ENCODE measurements at regions not wholly inside any gene's neighbourhood (a gene's known extent, or its start where the extent isn't known, plus 50 kb on each side); places are given as distances from the start of the nearest gene placed in this dataset.

DNA sequence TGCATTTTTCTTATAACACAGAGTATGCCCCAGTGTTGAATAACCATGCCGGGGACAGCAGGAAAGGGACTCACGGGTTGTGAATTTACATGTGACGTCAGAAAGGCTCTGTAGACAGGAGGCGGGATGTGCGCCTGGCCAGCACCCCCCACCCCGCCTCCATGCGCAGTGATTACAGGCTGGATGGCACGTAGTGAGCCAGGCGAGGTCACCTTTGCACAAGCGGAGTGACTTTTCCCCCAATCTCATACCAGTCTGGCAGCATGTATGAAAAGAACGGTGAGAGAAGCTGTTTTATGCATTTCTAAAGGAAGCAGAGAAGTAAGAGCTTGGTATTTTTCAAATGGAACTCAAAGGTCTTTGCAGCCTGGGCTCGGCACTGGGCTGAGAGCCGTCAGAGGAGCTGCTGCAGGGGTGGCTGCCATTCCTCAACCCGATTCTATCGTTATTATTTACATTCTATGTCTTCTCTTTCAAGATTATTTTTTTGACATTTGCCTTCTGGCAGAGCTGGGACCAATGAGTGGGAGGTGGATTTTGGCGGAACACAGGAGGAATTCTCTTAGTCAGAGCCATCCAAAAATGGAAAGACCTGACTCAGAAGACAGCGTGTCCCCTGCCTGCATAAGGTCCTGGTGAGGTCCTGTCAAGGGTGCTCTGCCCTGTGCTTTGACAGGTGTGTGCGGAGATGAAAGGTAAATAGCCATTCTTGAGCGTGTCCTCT lies 115.6 kb upstream of the SLC45A1 start (continued):
- TF ChIP-seq HNRNPH1 (optimal IDR thresholded peaks at IDR 0.05; ENCODE audit: low read depth, low read length) = no peak
- TF ChIP-seq NKX3-1 (CRISPR knock-in tag; IDR thresholded peaks at IDR 0.05) = no peak
- TF ChIP-seq KDM1A (CRISPR knock-in tag; IDR thresholded peaks at IDR 0.05) = no peak
- TF ChIP-seq, protein P1, sequence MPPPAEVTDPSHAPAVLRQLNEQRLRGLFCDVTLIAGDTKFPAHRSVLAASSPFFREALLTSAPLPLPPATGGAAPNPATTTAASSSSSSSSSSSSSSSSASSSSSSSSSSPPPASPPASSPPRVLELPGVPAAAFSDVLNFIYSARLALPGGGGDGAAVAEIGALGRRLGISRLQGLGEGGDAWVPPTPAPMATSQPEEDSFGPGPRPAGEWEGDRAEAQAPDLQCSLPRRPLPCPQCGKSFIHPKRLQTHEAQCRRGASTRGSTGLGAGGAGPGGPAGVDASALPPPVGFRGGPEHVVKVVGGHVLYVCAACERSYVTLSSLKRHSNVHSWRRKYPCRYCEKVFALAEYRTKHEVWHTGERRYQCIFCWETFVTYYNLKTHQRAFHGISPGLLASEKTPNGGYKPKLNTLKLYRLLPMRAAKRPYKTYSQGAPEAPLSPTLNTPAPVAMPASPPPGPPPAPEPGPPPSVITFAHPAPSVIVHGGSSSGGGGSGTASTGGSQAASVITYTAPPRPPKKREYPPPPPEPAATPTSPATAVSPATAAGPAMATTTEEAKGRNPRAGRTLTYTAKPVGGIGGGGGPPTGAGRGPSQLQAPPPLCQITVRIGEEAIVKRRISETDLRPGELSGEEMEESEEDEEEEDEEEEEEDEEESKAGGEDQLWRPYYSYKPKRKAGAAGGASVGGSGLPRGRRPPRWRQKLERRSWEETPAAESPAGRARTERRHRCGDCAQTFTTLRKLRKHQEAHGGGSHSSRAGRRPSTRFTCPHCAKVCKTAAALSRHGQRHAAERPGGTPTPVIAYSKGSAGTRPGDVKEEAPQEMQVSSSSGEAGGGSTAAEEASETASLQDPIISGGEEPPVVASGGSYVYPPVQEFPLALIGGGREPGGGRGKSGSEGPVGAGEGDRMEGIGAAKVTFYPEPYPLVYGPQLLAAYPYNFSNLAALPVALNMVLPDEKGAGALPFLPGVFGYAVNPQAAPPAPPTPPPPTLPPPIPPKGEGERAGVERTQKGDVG (CRISPR knock-in tag; IDR thresholded peaks at IDR 0.05; ENCODE audit: borderline replicate concordance) = no peak
- TF ChIP-seq ZNF296 (CRISPR knock-in tag; conservative IDR thresholded peaks at IDR 0.05) = no peak
- TF ChIP-seq FOXK2 (IDR thresholded peaks at IDR 0.05) = no peak
- no peak for TF ChIP-seq SOX6 (IDR thresholded peaks at IDR 0.05)
- peak; percentile 30; the same call in 1 of the 2 replicates for TF ChIP-seq SOX6 (CRISPR knock-in tag; IDR thresholded peaks at IDR 0.05)
- TF ChIP-seq TAF1 (CRISPR knock-in tag; IDR thresholded peaks at IDR 0.05) = 0 out of 2 replicates have a peak, but pooled peaks have one; percentile 4
- TF ChIP-seq TMF1 (CRISPR knock-in tag; IDR thresholded peaks at IDR 0.05; ENCODE audit: low read depth) = no peak
- no peak for TF ChIP-seq ZNF207 (IDR thresholded peaks at IDR 0.05; ENCODE audit: borderline replicate concordance)
- peak; percentile 68; the same call in 1 of the 2 replicates for TF ChIP-seq ZNF609 (CRISPR knock-in tag; IDR thresholded peaks at IDR 0.05; ENCODE audit: borderline replicate concordance)
- TF ChIP-seq ZNF329 (CRISPR knock-in tag; IDR thresholded peaks at IDR 0.05; ENCODE audit: low read depth) = no peak
- TF ChIP-seq, protein P2, sequence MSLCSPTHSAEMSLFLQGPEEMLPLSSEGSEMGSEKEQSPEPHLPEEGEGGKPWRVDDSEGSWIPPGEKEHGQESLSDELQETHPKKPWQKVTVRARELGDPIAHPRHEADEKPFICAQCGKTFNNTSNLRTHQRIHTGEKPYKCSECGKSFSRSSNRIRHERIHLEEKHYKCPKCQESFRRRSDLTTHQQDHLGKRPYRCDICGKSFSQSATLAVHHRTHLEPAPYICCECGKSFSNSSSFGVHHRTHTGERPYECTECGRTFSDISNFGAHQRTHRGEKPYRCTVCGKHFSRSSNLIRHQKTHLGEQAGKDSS (CRISPR knock-in tag; IDR thresholded peaks at IDR 0.05; ENCODE audit: borderline replicate concordance, low read depth) = no peak
- TF ChIP-seq, protein P3, sequence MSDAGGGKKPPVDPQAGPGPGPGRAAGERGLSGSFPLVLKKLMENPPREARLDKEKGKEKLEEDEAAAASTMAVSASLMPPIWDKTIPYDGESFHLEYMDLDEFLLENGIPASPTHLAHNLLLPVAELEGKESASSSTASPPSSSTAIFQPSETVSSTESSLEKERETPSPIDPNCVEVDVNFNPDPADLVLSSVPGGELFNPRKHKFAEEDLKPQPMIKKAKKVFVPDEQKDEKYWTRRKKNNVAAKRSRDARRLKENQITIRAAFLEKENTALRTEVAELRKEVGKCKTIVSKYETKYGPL (CRISPR knock-in tag; IDR thresholded peaks at IDR 0.05) = no peak
- TF ChIP-seq ZNF503 (CRISPR knock-in tag; IDR thresholded peaks at IDR 0.05) = 0 out of 2 replicates have a peak, but pooled peaks have one; percentile 28
- no peak for TF ChIP-seq ARID2 (CRISPR knock-in tag; IDR thresholded peaks at IDR 0.05; ENCODE audit: borderline replicate concordance)
